Astrocyte of the cerebellum (primary cell): ENCODE measurements at regions not wholly inside any gene's neighbourhood (a gene's known extent, or its start where the extent isn't known, plus 50 kb on each side); places are given as distances from the start of the nearest gene placed in this dataset.
"Not testable (repeated sequence)": the region's sequence is repeated elsewhere in the genome, so short reads cannot be mapped to it uniquely, and the experiment has no call there.

Experiments used
- DNase-seq: peaks from one replicate; pipeline ENCODE4 v3.0.0-alpha.2; 2011; ENCODE audit warnings: low read depth
- H3K4me3 ChIP-seq: 2 replicates; pipeline ENCODE4 v1.5.1; 2011; ENCODE audit warnings: mild to moderate bottlenecking, low read depth, low read length, moderate library complexity
- in situ Hi-C: cut with HindIII; loops from 2 replicates; pipeline ENCODE4 v1.10.0; 2017; ENCODE audit warnings: low sequenced_read_pairs
- TF ChIP-seq, protein P1 (sequence below): IDR thresholded peaks from 2 replicates; pipeline ENCODE4 v1.5.1; 2012; ENCODE audit warnings: low read length, low read depth, moderate library complexity, mild to moderate bottlenecking; ENCODE audit errors: missing control alignments

DNA sequence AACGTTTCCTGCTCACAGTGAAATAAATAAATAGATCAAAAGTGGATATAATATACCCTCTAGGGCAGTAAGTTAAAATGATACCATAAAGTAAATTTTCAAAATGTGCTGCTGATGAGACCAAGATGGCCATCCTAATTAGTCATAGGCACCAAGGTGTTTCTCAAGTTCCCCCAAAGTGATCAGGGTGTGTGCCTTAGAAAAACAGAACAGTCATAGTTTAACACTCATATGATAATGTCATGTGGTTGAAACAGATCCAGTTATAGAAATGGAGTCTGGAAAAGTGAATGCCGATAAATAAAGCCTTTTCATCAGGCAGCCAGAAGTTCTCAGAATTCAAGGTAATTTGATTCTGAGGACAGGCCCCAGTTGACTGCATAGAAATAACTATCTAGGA is 161.5 kb upstream of the CDKN2B start:
- in situ Hi-C loops, result no loop called here
- TF ChIP-seq, protein P1, sequence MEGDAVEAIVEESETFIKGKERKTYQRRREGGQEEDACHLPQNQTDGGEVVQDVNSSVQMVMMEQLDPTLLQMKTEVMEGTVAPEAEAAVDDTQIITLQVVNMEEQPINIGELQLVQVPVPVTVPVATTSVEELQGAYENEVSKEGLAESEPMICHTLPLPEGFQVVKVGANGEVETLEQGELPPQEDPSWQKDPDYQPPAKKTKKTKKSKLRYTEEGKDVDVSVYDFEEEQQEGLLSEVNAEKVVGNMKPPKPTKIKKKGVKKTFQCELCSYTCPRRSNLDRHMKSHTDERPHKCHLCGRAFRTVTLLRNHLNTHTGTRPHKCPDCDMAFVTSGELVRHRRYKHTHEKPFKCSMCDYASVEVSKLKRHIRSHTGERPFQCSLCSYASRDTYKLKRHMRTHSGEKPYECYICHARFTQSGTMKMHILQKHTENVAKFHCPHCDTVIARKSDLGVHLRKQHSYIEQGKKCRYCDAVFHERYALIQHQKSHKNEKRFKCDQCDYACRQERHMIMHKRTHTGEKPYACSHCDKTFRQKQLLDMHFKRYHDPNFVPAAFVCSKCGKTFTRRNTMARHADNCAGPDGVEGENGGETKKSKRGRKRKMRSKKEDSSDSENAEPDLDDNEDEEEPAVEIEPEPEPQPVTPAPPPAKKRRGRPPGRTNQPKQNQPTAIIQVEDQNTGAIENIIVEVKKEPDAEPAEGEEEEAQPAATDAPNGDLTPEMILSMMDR, result no peak
- DNase-seq, result no peak
- H3K4me3 ChIP-seq, result no peak overlapping the region

DNA sequence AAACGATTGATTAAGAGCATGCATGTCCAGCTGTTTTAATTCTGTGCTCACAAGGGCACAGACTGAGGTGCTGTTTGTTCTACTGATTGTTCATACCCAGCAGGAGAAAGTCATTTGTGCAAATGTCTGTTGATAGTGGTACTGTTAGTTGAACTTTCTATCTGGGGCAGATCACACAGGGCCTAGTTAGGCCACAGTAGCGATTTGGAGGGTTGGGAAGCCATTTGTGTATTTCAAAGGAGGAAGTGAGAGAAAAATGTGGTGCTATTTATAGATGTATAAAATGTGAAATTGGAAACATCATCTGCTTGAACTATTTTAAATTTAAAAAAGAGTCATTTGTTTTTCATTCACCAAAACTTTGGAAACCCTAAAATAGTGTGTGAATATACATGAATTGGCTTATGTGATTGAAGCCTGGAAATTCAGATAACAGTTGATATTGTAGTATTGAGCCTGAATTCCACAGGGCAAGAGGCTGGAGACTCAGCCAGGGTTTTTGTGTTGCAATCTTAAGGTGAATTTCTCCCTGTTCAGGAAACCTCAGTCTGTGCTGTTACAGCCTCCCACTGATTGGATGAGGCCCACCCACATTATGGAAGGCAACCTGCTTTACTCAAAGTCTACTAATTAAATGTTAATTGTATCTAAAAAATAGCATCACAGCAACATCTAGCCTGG is 162.0 kb upstream of the CDKN2B start:
- DNase-seq, result no peak
- H3K4me3 ChIP-seq, result no peak overlapping the region
- TF ChIP-seq, protein P1, result no peak
- in situ Hi-C loops, result no loop called here

DNA sequence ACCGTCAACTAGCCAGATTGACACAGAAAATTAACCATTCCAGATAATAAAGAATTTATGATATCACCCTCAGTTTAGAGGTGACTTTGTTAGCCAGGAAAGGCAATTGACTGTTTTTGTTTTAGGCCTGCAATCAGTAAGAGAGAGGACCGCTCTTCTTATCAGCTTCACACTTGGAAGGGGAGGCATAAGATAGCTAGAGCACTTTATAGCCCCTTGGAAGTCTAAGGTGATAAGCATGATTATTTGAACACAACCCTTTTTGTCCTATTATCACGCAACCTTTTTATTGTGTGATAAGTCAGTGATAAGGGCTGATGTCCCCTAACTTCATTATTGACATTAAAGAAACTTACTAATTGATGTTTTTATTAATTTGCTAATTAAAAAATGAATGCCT is 162.6 kb upstream of the CDKN2B start:
- TF ChIP-seq, protein P1, result no peak
- H3K4me3 ChIP-seq, result no peak overlapping the region
- no peak for DNase-seq
- in situ Hi-C loops, result no loop called here

DNA sequence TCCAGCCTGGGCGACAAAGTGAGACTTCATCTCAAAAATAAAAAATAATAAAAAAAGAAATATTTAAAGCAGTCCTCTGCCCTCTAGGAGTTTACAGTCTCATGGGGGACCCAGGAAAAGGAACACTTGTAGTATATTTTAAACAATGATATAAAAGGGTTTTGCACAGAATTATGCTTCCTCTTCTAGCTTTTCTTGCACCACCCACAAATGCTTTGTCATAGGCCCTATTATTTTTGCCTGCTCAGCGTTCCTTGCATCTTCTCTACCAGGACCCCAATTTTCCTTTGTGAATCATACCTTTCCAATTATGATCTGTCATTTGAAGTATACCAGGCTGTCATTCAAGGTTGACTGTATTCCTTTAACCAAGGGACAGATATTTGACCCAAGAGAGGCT is 164.8 kb upstream of the CDKN2B start:
- no peak overlapping the region for H3K4me3 ChIP-seq
- TF ChIP-seq, protein P1, result no peak
- in situ Hi-C loops, result no loop called here
- no peak for DNase-seq

DNA sequence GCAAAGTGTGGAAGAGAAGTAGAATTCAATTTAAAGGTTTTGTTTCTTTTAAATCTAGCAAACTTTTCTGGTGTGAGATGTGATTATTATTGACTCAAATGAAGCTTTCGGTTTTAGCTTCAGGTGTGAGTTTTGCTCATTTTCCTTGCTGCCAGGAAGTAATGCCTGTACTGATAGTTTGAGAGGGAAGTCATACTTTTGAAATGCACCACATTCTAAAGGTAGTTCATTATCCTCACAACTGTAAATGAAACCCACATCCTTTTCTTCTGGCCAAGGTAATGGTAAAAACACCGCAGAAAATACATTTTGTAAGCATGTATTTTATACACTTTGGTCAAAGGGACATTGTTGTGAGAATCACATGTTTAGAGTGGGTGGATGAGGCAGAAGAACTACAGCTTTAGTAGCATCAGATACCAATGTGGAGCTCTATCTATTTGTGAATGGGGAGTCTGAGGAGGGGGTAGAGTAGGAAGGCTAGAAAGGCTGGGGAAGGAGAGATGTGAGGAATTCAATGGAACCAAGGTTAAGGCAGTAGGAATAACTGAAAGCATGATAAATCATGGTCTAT is 167.0 kb upstream of the CDKN2B start:
- TF ChIP-seq, protein P1, result no peak
- no peak for DNase-seq
- H3K4me3 ChIP-seq, result no peak overlapping the region
- in situ Hi-C loops, result no loop called here

DNA sequence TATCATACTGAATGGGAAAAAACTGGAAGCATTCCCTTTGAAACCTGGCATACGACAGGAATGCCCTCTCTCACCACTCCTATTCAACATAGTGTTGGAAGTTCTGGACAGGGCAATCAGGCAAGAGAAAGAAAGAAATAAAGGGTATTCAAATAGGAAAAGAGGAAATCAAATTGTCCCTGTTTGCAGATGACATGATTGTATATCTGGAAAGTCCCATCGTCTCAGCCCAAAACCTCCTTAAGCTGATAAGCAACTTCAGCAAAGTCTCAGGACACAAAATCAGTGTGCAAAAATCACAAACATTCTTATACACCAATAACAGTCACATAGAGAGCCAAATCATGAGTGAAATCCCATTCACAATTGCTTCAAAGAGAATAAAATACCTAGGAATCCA is 171.9 kb upstream of the CDKN2B start:
- in situ Hi-C loops, H3K4me3 ChIP-seq, DNase-seq: not testable (repeated sequence)

DNA sequence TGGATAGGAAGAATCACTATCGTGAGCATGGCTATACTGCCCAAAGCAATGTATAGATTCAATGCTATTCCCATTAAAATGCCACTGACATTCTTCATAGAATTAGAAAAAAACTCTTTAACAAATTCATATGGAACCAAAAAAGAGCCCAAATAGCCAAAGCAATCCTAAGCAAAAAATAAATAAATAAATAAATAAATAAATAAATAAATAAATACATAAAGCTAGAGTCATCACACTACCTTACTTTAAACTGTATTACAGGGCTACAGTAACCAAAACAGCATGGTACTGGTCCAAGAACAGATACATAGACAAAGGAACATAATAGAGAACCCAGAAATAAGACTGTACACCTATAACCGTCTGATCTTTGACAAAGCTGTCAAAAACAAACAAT is 180.4 kb upstream of the CDKN2B start:
- no peak for DNase-seq
- in situ Hi-C loops, result no loop called here
- no peak overlapping the region for H3K4me3 ChIP-seq
- TF ChIP-seq, protein P1, result no peak

DNA sequence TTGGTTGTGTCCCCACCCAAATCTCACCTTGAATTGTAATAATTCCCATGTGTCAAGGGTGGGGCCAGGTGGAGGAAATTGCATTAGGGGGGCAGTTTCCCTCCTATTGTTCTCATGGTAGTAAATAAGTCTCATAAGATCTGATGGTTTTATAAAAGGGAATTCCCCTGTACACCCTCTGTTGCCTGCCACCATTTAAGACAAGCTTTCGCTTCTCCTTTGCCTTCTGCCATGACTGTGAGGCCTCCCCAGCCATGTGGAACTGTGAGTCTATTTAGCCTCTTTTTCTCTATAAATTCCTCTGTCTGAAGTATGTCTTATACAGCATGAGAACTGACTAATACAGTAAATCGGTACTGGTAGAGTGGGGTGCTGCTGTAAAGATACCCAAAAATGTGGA is 187.9 kb upstream of the CDKN2B start:
- in situ Hi-C loops, DNase-seq, H3K4me3 ChIP-seq: not testable (repeated sequence)
